ENCODE measurements at regions not wholly inside any gene's neighbourhood (a gene's known extent, or its start where the extent isn't known, plus 50 kb on each side); places are given as distances from the start of the nearest gene placed in this dataset.
"Not testable (repeated sequence)": the region's sequence is repeated elsewhere in the genome, so short reads cannot be mapped to it uniquely, and the experiment has no call there.

DNA sequence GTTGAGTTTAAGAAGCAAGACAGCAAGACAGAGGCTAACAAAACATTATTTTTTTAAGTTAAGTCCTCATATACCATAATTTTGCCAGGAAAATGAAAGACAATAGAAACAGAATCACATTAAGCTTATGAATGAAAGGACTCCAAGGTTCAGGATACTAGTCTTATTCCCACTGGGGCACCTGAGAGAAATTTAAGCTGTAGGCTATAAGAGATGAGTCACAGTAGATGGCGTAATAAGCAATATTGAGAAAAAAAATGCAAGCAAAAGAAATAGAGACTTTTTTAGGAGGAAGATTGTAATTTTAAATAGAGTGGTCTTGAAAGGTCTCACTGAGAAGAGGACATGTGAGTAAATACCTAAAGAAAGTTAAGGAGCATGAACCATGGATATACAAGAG is 57.1 kb upstream of the KIF2B start:
- TF ChIP-seq POLR2A (IDR thresholded peaks at IDR 0.05): no peak
- TF ChIP-seq CTCF (IDR thresholded peaks at IDR 0.05): no peak
- 66 to 79% methylated on average over 1 of the region's 1 CpG for WGBS, 2 donors

GRCh38 chr17:53765129-53765528 is 57.6 kb upstream of the KIF2B start:
- H3K27ac ChIP-seq: no peak overlapping the region
- WGBS, 2 donors: 71 to 94% methylated on average over 2 of the region's 2 CpGs
- no peaks in the 10 kb centered on the region for H3K4me1 ChIP-seq
- DNase-seq (no peak), ATAC-seq (no peak)
- no peaks in the 10 kb centered on the region for H3K27me3 ChIP-seq
- TF ChIP-seq POLR2A (IDR thresholded peaks at IDR 0.05) (no peak), CTCF (IDR thresholded peaks at IDR 0.05) (no peak)
- intact Hi-C loops (cut with DNase I): no loop called here
- no peak overlapping the region for H3K4me3 ChIP-seq
- H3K9me3 ChIP-seq: no peaks in the 10 kb centered on the region
- H3K36me3 ChIP-seq (replicated peaks in 1 of 2; ENCODE audit: insufficient read depth in 1 of 2, low read depth in 2 of 2): no peaks in the 10 kb centered on the region

More for the DNA sequence above, 57.1 kb upstream of the KIF2B start:
- Histone ChIP-seq H3K27ac (no peak overlapping the region), H3K36me3 (replicated peaks in 1 of 2; ENCODE audit: insufficient read depth in 1 of 2, low read depth in 2 of 2) (no peaks in the 10 kb centered on the region), H3K27me3 (no peaks in the 10 kb centered on the region), H3K4me3 (no peak overlapping the region), H3K4me1 (no peaks in the 10 kb centered on the region), H3K9me3 (no peaks in the 10 kb centered on the region)
- intact Hi-C loops (cut with DNase I): no loop called here
- DNase-seq (no peak), ATAC-seq (no peak)

DNA sequence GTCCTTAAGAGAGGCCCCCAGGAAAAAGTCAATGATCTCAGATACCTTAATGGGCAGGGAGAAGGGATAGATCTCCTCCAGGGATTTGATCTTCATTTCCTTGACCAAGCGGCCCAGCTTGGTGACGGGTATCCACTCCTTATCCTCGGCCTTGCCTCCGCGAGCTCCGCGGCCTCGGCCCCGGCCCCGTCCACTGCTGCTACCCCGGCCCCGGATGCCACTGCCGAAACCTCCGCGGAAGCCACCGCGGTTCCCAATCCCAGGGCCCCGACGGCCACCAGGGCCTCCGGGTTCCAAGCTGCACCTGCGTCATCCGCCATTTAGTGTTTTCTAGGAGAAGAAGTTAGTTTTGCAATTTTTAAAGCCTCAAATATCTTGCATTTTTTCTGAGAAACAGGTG is 65.2 kb upstream of the KIF2B start:
- 93 to 94% methylated on average over 22 of the region's 22 CpGs for WGBS, 2 donors
- Histone ChIP-seq H3K27me3 (no peaks in the 10 kb centered on the region), H3K27ac (no peak overlapping the region), H3K36me3 (replicated peaks in 1 of 2; ENCODE audit: insufficient read depth in 1 of 2, low read depth in 2 of 2) (no peaks in the 10 kb centered on the region), H3K4me3 (no peak overlapping the region), H3K4me1 (no peaks in the 10 kb centered on the region), H3K9me3 (no peaks in the 10 kb centered on the region)
- ATAC-seq: no peak
- no peak for TF ChIP-seq CTCF (IDR thresholded peaks at IDR 0.05)
- TF ChIP-seq POLR2A (IDR thresholded peaks at IDR 0.05): no peak
- intact Hi-C loops (cut with DNase I): no loop called here
- no peak for DNase-seq

- ATAC-seq; H3K4me1 ChIP-seq; DNase-seq; H3K27me3 ChIP-seq; H3K27ac ChIP-seq; intact Hi-C loops (cut with DNase I); H3K36me3 ChIP-seq (replicated peaks in 1 of 2; ENCODE audit: insufficient read depth in 1 of 2, low read depth in 2 of 2); H3K9me3 ChIP-seq; H3K4me3 ChIP-seq: not testable (repeated sequence)
- 89 to 94% methylated on average over 10 to 17 of the region's 20 CpGs for whole genome bisulfite sequencing, 2 donors
Observed at GRCh38 chr17:53757116-53757515, 65.6 kb upstream of the KIF2B start.

DNA sequence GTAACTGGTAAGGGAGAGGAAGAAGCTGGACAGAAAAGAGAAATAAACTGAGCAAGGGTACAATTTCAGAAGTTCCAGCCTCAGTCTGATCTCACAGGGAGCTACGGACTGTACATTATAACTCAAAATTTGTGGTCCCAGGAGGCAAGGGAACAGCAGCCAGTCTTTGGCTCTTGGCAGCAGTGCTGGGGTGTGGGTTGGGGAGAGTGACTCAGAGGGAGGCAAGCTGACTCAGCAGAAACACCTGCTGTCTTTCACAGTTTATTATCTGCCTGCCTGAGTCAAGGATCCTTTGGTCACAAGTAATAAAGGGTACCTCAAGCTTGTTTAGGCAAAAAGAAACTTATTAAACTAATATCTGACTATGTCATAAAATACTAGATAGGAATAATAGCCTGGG is 73.5 kb upstream of the KIF2B start:
- Histone ChIP-seq H3K4me3 (no peak overlapping the region), H3K27me3 (no peaks in the 10 kb centered on the region), H3K4me1 (no peaks in the 10 kb centered on the region), H3K9me3 (no peaks in the 10 kb centered on the region), H3K27ac (no peak overlapping the region), H3K36me3 (replicated peaks in 1 of 2; ENCODE audit: insufficient read depth in 1 of 2, low read depth in 2 of 2) (no peaks in the 10 kb centered on the region)
- intact Hi-C loops (cut with DNase I): no loop called here
- WGBS, 2 donors: 14 to 45% methylated on average over 1 of the region's 1 CpG
- no peak for ATAC-seq
- TF ChIP-seq POLR2A (IDR thresholded peaks at IDR 0.05): no peak
- TF ChIP-seq CTCF (IDR thresholded peaks at IDR 0.05): no peak
- peak in 3 of 4 donors; percentile 8 to 28 (median 17) for DNase-seq

DNA sequence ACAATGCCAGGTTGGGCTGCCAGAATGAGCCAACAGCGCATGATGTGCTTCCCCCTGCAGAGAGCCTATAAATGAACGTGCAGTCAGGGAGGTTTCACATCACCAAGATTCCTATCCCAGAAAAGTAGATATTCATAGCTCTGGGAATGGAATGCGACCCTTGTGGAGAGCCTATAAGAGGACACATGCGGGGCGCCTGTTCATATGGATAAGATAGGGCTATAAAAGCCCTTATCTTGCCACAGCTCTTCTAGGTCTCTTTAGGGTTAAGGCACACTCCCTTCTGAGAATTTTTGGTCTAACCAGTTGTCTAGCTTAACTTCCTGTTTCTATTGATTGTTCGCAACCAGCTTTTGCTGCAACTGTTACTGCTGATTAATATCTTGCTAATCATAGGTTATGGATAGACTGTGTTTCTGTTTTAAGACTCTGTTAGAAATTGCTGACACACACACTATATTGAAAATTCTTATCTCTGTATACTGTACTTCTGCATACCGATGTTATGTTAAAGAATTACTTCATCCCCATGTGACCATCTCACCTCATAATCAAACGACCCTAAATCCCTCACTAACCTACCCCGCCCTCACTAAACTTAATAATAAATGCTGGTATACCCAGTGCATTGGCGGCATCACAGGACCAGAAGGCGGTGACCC is 74.4 kb upstream of the KIF2B start:
- WGBS, 2 donors: 23 to 26% methylated on average over 11 of the region's 11 CpGs
- H3K27me3 ChIP-seq; H3K27ac ChIP-seq; intact Hi-C loops (cut with DNase I); DNase-seq; H3K4me3 ChIP-seq; H3K9me3 ChIP-seq; ATAC-seq; H3K4me1 ChIP-seq; H3K36me3 ChIP-seq (replicated peaks in 1 of 2; ENCODE audit: insufficient read depth in 1 of 2, low read depth in 2 of 2): not testable (repeated sequence)
